Activated T-helper 2 cell treated with anti-CD3 and anti-CD28 coated beads, Interferon-gamma antibody, Interleukin-2, Interleukin-4, amounts not matched to agents 10 μg/mL and 5 μg/mL and 100 μg/mL, durations not matched to agents 14 hours and 24 hours and 36 hours (primary cell): ENCODE measurements at regions not wholly inside any gene's neighbourhood (a gene's known extent, or its start where the extent isn't known, plus 50 kb on each side); places are given as distances from the start of the nearest gene placed in this dataset.

Experiments used
- DNase-seq: peaks from one replicate; pipeline ENCODE4 v3.0.0; 2021; ENCODE audit warnings: low spot score
- H3K27ac Mint-ChIP-seq: one replicate; pipeline ENCODE4 v1.8.0; 2021; ENCODE audit warnings: mixed read lengths
- H3K27me3 Mint-ChIP-seq: one replicate; pipeline ENCODE4 v1.8.0; 2021; ENCODE audit warnings: low read depth, mixed read lengths
- H3K36me3 Mint-ChIP-seq: one replicate; pipeline ENCODE4 v1.8.0; 2021; ENCODE audit warnings: low read depth, mixed read lengths
- H3K4me1 Mint-ChIP-seq: one replicate; pipeline ENCODE4 v1.8.0; 2021; ENCODE audit warnings: low read depth, mixed read lengths
- H3K4me3 Mint-ChIP-seq: one replicate; pipeline ENCODE4 v1.8.0; 2021; ENCODE audit warnings: low read depth, mild to moderate bottlenecking, moderate library complexity, mixed read lengths
- H3K9me3 Mint-ChIP-seq: one replicate; pipeline ENCODE4 v1.8.0; 2021; ENCODE audit warnings: mixed read lengths
- intact Hi-C: fragments of 100-400 bp; cut with micrococcal nuclease; formaldehyde crosslinking; loops from one replicate; pipeline ENCODE4 v1.15.1; 2023

DNA sequence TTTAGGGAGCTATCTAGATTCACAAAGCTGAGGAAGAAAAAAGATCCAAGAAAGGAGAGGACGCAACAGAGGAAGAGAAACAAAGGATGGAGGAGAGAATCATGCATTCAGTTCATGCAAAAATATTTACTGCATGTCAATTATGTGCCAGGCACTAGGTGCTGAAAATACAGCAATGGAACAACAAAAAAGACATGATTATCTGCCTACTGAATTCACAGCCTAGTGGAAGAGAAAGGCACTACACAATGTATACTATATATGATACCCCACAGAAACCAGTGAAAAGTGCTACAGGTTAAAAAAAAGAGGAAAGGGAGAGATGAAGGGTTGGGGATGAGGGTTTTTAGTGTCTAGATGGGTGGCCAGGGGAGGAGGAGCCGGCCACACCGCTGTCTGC, 520.4 kb upstream of the CELF2 start:
- H3K9me3 Mint-ChIP-seq: peaks cover 15% of the 10 kb centered on the region
- intact Hi-C loops: no loop called here
- no peak for DNase-seq

GRCh38 chr10:10498781-10499180, 518.9 kb upstream of the CELF2 start:
- no peak overlapping the region for H3K27ac Mint-ChIP-seq
- peaks cover 2% of the 10 kb centered on the region for H3K27me3 Mint-ChIP-seq

More for the DNA sequence above, 520.4 kb upstream of the CELF2 start:
- H3K36me3 Mint-ChIP-seq: no peaks in the 10 kb centered on the region
- H3K27me3 Mint-ChIP-seq: peaks cover 2% of the 10 kb centered on the region
- peaks cover 4% of the 10 kb centered on the region for H3K4me1 Mint-ChIP-seq
- no peak overlapping the region for H3K27ac Mint-ChIP-seq
- no peak overlapping the region for H3K4me3 Mint-ChIP-seq

GRCh38 chr10:10499839-10500238, 517.8 kb upstream of the CELF2 start:
- Mint-ChIP-seq H3K4me1 (peaks cover 7% of the 10 kb centered on the region), H3K4me3 (no peak overlapping the region), H3K27ac (no peak overlapping the region), H3K9me3 (peaks cover 23% of the 10 kb centered on the region), H3K27me3 (peaks cover 2% of the 10 kb centered on the region), H3K36me3 (peaks cover 5% of the 10 kb centered on the region)
- intact Hi-C loops: no loop called here
- DNase-seq: no peak

More at GRCh38 chr10:10498781-10499180, 518.9 kb upstream of the CELF2 start:
- DNase-seq: no peak
- H3K9me3 Mint-ChIP-seq: peaks cover 19% of the 10 kb centered on the region
- peaks cover 2% of the 10 kb centered on the region for H3K4me1 Mint-ChIP-seq
- no peaks in the 10 kb centered on the region for H3K36me3 Mint-ChIP-seq
- intact Hi-C loops: no loop called here
- H3K4me3 Mint-ChIP-seq: no peak overlapping the region

DNA sequence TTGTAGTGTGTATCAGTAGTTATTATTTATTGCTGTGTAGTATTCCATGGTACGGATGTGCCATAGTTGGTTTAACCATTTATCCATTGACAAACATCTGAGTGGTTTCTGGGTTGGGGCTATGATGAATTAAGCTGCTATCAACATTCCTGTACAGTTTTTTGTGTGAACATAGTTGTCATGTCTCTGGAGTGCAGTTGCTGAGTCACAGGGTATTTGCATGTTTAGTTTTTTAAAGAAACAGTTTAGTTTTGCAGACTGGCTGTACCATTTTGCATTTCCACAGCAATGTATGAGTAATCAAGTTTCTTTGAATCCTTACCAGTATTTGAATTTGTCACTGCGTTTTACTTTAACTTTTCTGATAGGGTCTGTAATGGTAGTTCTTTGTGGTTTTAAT, 516.7 kb upstream of the CELF2 start:
- H3K4me3 Mint-ChIP-seq: no peak overlapping the region
- H3K27ac Mint-ChIP-seq: no peak overlapping the region
- H3K36me3 Mint-ChIP-seq: peaks cover 12% of the 10 kb centered on the region
- intact Hi-C loops: no loop called here
- peaks cover 9% of the 10 kb centered on the region for H3K4me1 Mint-ChIP-seq
- no peak for DNase-seq
- H3K9me3 Mint-ChIP-seq: peaks cover 24% of the 10 kb centered on the region
- H3K27me3 Mint-ChIP-seq: peaks cover 2% of the 10 kb centered on the region

GRCh38 chr10:10503772-10504171, 513.9 kb upstream of the CELF2 start:
- peaks cover 24% of the 10 kb centered on the region for H3K9me3 Mint-ChIP-seq
- H3K27me3 Mint-ChIP-seq: peaks cover under 1% of the 10 kb centered on the region
- no peak for DNase-seq
- peaks cover 16% of the 10 kb centered on the region for H3K4me1 Mint-ChIP-seq
- H3K4me3 Mint-ChIP-seq: no peak overlapping the region
- H3K27ac Mint-ChIP-seq: no peak overlapping the region
- intact Hi-C loops: no loop called here
- H3K36me3 Mint-ChIP-seq: peaks cover 15% of the 10 kb centered on the region

DNA sequence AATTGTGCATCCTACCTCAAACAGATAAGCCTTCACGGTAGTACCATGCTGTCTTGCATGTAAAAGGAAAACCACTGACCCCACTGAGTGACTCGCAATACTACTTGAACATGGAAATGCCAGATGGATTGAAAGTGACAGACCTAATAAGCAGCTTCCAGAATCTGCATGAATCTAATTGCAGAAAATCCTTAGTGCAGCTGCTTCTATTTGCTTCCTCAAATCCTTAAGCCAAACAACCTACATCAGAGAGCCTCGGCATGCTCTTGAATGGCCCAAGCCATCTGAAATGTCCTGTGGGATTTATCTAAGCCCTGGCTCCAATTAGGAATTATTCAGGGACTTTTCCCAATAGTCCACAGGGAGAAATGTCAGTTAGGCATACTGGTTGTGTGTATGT, 509.5 kb upstream of the CELF2 start:
- H3K4me1 Mint-ChIP-seq: peaks cover 13% of the 10 kb centered on the region
- no peak for DNase-seq
- intact Hi-C loops: loop anchor here (5.0 kb wide), 1 partner anchor 91 kb away; no protein-coding TSS in a partner anchor
- peaks cover 6% of the 10 kb centered on the region for H3K9me3 Mint-ChIP-seq
- H3K36me3 Mint-ChIP-seq: peaks cover 15% of the 10 kb centered on the region
- no peak overlapping the region for H3K27ac Mint-ChIP-seq
- H3K27me3 Mint-ChIP-seq: no peaks in the 10 kb centered on the region
- no peak overlapping the region for H3K4me3 Mint-ChIP-seq

- Mint-ChIP-seq H3K27me3 (no peaks in the 10 kb centered on the region), H3K9me3 (no peaks in the 10 kb centered on the region), H3K4me1 (peaks cover 9% of the 10 kb centered on the region), H3K27ac (no peak overlapping the region), H3K4me3 (no peak overlapping the region), H3K36me3 (peaks cover 9% of the 10 kb centered on the region)
- no peak for DNase-seq
- intact Hi-C loops: no loop called here
Measured at GRCh38 chr10:10510179-10510578, 507.5 kb upstream of the CELF2 start.

- H3K27ac Mint-ChIP-seq: no peak overlapping the region
- intact Hi-C loops: no loop called here
- no peak for DNase-seq
- H3K4me3 Mint-ChIP-seq: no peak overlapping the region
- no peaks in the 10 kb centered on the region for H3K36me3 Mint-ChIP-seq
- no peaks in the 10 kb centered on the region for H3K9me3 Mint-ChIP-seq
- no peaks in the 10 kb centered on the region for H3K27me3 Mint-ChIP-seq
- no peaks in the 10 kb centered on the region for H3K4me1 Mint-ChIP-seq
Measured at GRCh38 chr10:10513067-10513466, 504.6 kb upstream of the CELF2 start.

GRCh38 chr10:10513898-10514297, 503.8 kb upstream of the CELF2 start:
- Mint-ChIP-seq H3K4me1 (no peaks in the 10 kb centered on the region), H3K4me3 (no peak overlapping the region), H3K36me3 (no peaks in the 10 kb centered on the region), H3K9me3 (no peaks in the 10 kb centered on the region), H3K27ac (no peak overlapping the region), H3K27me3 (no peaks in the 10 kb centered on the region)
- intact Hi-C loops: no loop called here
- no peak for DNase-seq

- no peak overlapping the region for H3K27ac Mint-ChIP-seq
- intact Hi-C loops: no loop called here
- H3K4me1 Mint-ChIP-seq: no peaks in the 10 kb centered on the region
- DNase-seq: no peak
- no peaks in the 10 kb centered on the region for H3K9me3 Mint-ChIP-seq
- H3K4me3 Mint-ChIP-seq: no peak overlapping the region
- H3K36me3 Mint-ChIP-seq: no peaks in the 10 kb centered on the region
- no peaks in the 10 kb centered on the region for H3K27me3 Mint-ChIP-seq
Measured at GRCh38 chr10:10514797-10515196, 502.9 kb upstream of the CELF2 start.

DNA sequence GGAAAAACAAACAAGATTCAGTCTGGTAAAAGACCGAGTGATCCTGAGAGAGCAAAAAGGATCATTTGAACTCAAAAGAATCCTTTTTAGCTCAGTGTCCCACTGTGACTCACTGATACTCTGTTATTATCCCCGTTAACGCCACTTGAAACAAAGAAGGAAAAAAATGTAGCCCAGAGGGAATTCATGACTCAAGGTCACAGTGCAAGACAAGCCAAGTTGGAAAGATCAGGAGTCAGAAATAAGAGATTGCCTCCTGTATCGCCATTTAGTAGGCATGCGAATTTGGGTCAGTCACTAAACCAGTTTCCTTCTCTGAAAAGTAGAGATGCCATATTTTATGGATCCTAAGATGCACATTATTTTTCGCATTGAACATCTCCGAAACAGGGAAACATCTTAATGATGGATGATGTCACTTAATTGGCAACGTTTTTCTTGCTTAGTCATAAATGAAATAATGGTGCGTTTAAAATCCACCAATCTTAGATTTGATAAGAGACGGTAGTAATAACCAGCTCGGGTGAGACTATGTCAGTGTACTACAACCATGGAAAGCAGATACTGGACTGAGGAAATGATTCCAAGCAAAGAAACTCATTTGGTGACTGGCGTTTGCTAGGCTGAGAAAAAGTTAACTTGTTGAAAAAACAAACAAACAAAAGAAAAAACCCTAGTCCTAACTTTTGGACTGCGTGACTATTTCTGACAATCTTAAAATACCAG, 502.0 kb upstream of the CELF2 start:
- no peak overlapping the region for H3K4me3 Mint-ChIP-seq
- no peak overlapping the region for H3K27ac Mint-ChIP-seq
- DNase-seq: no peak
- intact Hi-C loops: no loop called here
- no peaks in the 10 kb centered on the region for H3K36me3 Mint-ChIP-seq
- H3K27me3 Mint-ChIP-seq: peaks cover 4% of the 10 kb centered on the region
- H3K4me1 Mint-ChIP-seq: no peaks in the 10 kb centered on the region
- no peaks in the 10 kb centered on the region for H3K9me3 Mint-ChIP-seq

- no peaks in the 10 kb centered on the region for H3K9me3 Mint-ChIP-seq
- H3K36me3 Mint-ChIP-seq: no peaks in the 10 kb centered on the region
- H3K4me3 Mint-ChIP-seq: no peak overlapping the region
- DNase-seq: no peak
- peaks cover 4% of the 10 kb centered on the region for H3K27me3 Mint-ChIP-seq
- no peak overlapping the region for H3K27ac Mint-ChIP-seq
- no peaks in the 10 kb centered on the region for H3K4me1 Mint-ChIP-seq
- intact Hi-C loops: no loop called here
Measured at GRCh38 chr10:10516346-10517130, 501.1 kb upstream of the CELF2 start.

GRCh38 chr10:10517866-10518265, 499.8 kb upstream of the CELF2 start:
- Mint-ChIP-seq H3K4me1 (no peaks in the 10 kb centered on the region), H3K36me3 (no peaks in the 10 kb centered on the region), H3K27me3 (peaks cover 4% of the 10 kb centered on the region), H3K9me3 (no peaks in the 10 kb centered on the region), H3K27ac (no peak overlapping the region), H3K4me3 (no peak overlapping the region)
- no peak for DNase-seq
- intact Hi-C loops: no loop called here
